ENCODE measurements at regions not wholly inside any gene's neighbourhood (a gene's known extent, or its start where the extent isn't known, plus 50 kb on each side); places are given as distances from the start of the nearest gene placed in this dataset.

- no peak for DNase-seq
These were observed 242.4 kb downstream of the KLF12 start for GRCh38 chr13:73891805-73892204.

DNA sequence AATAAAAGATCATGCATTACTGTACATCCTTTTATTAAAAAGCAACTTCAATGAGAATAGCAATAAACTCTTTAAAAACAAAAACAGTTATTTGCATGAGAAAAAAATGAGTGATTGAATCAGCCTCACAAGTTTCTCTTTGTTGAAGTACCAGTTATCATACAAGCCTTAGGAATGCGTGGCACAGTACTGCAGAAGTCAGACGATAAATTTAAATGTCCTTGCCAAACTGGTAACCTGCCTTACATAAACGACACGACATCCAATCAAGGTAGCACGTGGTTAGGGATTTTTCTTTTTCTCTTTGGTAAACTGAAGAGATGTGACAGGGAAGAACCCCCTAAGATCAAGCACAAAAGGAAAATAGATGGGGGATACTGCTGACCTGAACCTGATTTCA is 251.0 kb downstream of the KLF12 start:
- no peak for DNase-seq

GRCh38 chr13:73880365-73880764 is 253.8 kb downstream of the KLF12 start:
- no peak for DNase-seq

- no peak for DNase-seq
These were observed 254.7 kb downstream of the KLF12 start for GRCh38 chr13:73879346-73880015.

GRCh38 chr13:73877399-73877798 is 256.8 kb downstream of the KLF12 start:
- DNase-seq, result no peak

DNA sequence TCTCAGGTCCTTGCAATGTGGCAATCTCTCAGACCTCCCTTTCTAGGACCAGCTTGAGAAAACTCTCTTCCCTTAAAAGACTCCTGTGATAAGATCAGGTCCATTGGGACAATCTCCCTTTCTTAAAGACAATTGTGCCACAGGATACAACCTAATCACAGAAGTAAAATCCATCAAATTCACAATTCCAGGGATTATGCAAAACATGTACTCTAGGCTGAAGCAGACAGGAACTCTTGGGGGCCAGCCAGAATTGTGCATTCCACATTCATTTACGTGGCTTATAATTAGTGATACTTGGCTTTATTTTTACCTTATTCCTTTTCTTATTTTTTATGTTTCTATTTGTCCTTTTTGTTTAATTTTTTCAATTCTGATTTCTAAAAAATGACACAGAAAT is 257.9 kb downstream of the KLF12 start:
- peak; percentile 27 for DNase-seq

DNA sequence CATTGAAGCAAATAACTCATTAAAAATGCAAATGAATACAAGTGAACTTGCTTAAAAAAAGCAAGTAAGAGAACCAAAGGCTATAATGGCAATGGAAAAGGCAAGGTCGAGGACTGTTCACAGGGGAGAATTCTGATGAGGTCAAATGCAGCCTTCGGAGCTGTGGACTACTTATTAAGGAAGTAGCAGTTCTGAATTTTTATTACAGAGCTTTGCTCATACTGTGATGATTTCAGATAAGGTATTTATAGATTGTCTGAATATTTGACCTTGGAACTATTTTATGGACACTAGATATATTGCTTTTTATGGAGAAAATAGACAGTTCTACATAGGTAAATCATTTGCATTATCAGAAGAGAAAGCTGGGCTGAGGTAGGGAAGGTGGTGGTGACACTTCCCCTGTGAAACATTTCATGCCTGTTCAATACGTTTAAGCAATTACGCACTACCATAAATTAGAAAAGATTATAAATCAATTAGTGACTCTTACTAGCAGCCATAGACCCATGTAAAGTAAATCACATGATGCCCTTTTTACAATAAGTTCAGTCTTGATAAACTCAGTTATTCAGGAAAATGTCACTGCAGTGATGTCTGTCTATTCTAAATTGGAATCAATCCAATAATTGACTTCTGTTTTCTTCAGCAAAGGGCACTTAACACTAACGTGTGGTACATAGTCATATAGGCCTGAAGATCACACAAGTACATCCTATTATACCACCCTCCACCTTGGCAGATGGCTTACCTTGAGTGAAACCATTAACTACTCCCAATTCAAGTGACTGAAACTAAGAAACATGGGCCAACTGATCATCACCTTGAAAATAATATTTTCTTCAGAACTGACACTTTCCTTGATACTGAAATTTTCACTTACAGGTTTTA is 260.0 kb downstream of the KLF12 start:
- no peak for DNase-seq

DNA sequence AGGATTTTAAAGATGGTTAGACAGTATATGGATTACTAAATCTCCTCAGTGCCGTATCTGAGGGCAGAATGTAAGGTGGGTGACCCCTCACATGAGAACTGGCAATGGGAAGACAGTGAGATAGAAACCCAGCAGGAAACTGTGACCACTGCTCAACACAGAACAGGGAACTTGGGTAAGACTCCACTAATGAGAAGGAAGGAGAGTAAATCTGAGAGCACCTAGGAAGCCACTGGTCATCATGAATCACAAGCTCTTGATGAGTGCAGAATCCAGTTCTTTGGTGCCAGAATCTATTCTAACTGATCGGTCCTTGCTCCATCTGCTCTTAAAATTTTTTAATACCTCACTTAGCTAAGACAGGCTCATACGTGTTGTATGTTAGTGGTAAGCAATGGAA is 261.8 kb downstream of the KLF12 start:
- DNase-seq, result no peak

DNA sequence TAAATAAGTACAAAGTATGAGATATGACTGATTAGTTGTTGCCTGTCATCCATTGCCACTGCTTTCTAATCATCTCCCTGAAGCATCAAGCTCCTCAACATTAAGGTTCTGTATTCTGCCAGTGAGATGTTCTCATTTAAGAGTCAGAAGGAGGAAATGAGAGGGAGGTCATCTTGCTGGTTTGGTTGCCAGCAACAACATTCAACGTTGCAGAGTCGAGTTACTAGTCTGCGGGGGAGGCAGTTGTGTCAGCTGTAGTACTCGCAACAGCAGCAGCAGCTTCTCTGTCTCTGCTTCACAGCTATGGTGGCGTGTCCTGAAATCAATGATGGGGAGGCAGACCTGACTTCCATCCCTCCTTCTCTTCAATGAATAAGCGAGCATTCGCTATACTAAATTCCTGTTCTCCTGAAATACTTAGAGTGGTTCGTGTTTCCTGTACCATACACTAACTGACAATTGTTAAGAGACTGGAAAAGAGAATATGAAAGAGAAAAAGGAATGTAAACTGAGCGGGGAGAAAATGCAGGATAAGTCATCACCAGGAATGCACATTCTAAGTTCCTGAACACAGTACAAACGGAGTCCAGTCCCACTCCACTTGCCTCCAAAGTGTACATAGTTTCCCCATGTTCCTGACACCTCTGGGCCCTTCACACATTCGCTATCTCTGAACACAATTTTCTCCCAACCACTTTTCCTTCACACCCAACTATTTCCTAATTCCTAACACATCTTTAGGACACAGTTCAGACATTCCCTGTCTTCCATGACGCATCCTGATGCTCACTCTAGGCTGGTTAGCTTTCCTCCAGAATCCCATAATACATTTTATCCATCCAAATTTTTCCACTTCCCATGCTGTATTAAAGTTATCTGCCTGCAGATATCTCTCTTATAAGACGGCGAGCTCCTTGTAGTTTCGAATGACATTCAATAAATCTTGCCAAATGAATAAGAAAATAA is 263.0 kb downstream of the KLF12 start:
- DNase-seq, result peak; percentile 79

- DNase-seq, result peak; percentile 32
These were observed 264.0 kb downstream of the KLF12 start for GRCh38 chr13:73870036-73870741.

GRCh38 chr13:73865027-73865426 is 269.2 kb downstream of the KLF12 start:
- DNase-seq, result no peak

DNA sequence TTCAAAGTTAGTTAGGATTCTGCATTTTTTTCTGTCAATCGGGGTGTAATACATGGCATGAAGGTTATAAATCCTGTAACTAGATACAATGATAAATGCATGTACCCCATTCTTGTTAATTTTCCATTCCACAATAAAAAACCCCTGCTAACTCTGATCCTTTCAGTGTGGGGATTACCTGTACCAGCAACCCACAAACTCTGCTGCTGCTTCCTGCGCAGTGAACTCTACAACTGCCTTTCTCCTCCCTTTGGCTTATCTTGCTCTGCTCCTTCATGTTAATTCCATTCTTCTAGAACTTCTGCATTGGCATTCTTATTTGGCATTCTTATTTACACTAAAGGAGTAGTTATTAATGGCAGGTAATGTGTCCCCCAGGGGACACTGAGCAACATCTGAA is 273.1 kb downstream of the KLF12 start:
- no peak for DNase-seq

GRCh38 chr13:73860501-73860900 is 273.7 kb downstream of the KLF12 start:
- no peak for DNase-seq

GRCh38 chr13:73859841-73860240 is 274.4 kb downstream of the KLF12 start:
- DNase-seq, result no peak

- peak; percentile 29 for DNase-seq
These were observed 277.1 kb downstream of the KLF12 start for GRCh38 chr13:73857106-73857505.

GRCh38 chr13:73851104-73851503 is 283.1 kb downstream of the KLF12 start:
- no peak for DNase-seq

GRCh38 chr13:73850104-73850873 is 283.9 kb downstream of the KLF12 start:
- DNase-seq, result no peak

GRCh38 chr13:73849292-73849691 is 284.9 kb downstream of the KLF12 start:
- peak; percentile 59 for DNase-seq

DNA sequence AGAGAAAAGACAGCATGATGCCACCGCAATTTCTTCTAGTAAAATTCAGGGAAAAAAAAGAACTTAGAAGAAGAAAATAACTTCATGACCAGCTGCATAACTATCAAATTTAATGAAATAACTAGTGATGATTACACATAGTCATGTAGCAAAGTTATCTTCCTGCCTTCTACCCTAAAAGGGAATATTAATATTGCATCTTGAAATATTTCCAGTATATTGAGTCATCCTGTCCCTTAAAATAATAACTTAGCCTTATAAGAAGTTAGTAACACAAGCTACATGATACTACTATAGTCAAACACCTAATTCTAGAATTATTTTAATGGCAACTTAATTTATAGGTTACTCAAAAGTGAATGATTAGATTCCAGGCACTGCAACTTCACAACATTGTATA is 289.2 kb downstream of the KLF12 start:
- peak; percentile 80 for DNase-seq

- peak; percentile 15 for DNase-seq
These were observed 291.6 kb downstream of the KLF12 start for GRCh38 chr13:73842626-73843025.

- no peak for DNase-seq
These were observed 292.0 kb downstream of the KLF12 start for GRCh38 chr13:73842184-73842583.

All from fibroblast of skin of scalp (primary cell).